RCC 7860 (cell line): ENCODE measurements at regions not wholly inside any gene's neighbourhood (a gene's known extent, or its start where the extent isn't known, plus 50 kb on each side); places are given as distances from the start of the nearest gene placed in this dataset.
"Not testable (repeated sequence)": the region's sequence is repeated elsewhere in the genome, so short reads cannot be mapped to it uniquely, and the experiment has no call there.

Source experiments
- DNase-seq: peaks from one replicate; pipeline ENCODE4 v3.0.0-alpha.2; 2015; ENCODE audit warnings: low spot score
- FAIRE-seq: peaks from 2 replicates; lab custom pipeline; 2012; peaks lifted over from hg19 to GRCh38; lab: Jason Lieb, UNC

- peak; percentile 21 for DNase-seq
- FAIRE-seq: no peak
Measured at GRCh38 chr18:41075212-41075611, 879.8 kb upstream of the PIK3C3 start.

GRCh38 chr18:41073372-41073954, 881.6 kb upstream of the PIK3C3 start:
- peak; percentile 38 for DNase-seq
- FAIRE-seq: no peak

GRCh38 chr18:41072946-41073345, 882.1 kb upstream of the PIK3C3 start:
- no peak for DNase-seq
- no peak for FAIRE-seq

- no peak for FAIRE-seq
Measured at GRCh38 chr18:41071826-41072225, 883.2 kb upstream of the PIK3C3 start.

GRCh38 chr18:41069167-41069566, 885.9 kb upstream of the PIK3C3 start:
- no peak for DNase-seq
- no peak for FAIRE-seq

More at GRCh38 chr18:41071826-41072225, 883.2 kb upstream of the PIK3C3 start:
- DNase-seq: no peak

- DNase-seq (no peak), FAIRE-seq (no peak)
Measured at GRCh38 chr18:41064916-41065315, 890.1 kb upstream of the PIK3C3 start.

- FAIRE-seq: no peak
Measured at GRCh38 chr18:41060967-41061366, 894.1 kb upstream of the PIK3C3 start.

GRCh38 chr18:41059126-41059415, 896.0 kb upstream of the PIK3C3 start:
- FAIRE-seq: no peak
- DNase-seq: no peak

More at GRCh38 chr18:41060967-41061366, 894.1 kb upstream of the PIK3C3 start:
- no peak for DNase-seq

- DNase-seq (no peak), FAIRE-seq (no peak)
Measured at GRCh38 chr18:41058351-41059125, 896.5 kb upstream of the PIK3C3 start.

GRCh38 chr18:41052625-41053024, 902.4 kb upstream of the PIK3C3 start:
- FAIRE-seq: no peak
- no peak for DNase-seq

GRCh38 chr18:41046250-41046649, 908.8 kb upstream of the PIK3C3 start:
- not testable (repeated sequence) for DNase-seq, FAIRE-seq

GRCh38 chr18:41043876-41044275, 911.2 kb upstream of the PIK3C3 start:
- no peak for FAIRE-seq
- no peak for DNase-seq

- FAIRE-seq: no peak
- no peak for DNase-seq
Measured at GRCh38 chr18:41042866-41043265, 912.2 kb upstream of the PIK3C3 start.

- DNase-seq: no peak
- no peak for FAIRE-seq
Measured at GRCh38 chr18:41038071-41038470, 917.0 kb upstream of the PIK3C3 start.

GRCh38 chr18:41036346-41036745, 918.7 kb upstream of the PIK3C3 start:
- FAIRE-seq (no peak), DNase-seq (no peak)

- DNase-seq: no peak
- FAIRE-seq: no peak
Measured at GRCh38 chr18:41034413-41034812, 920.6 kb upstream of the PIK3C3 start.

GRCh38 chr18:41025666-41026065, 929.4 kb upstream of the PIK3C3 start:
- no peak for DNase-seq
- no peak for FAIRE-seq

GRCh38 chr18:41024792-41025191, 930.2 kb upstream of the PIK3C3 start:
- DNase-seq: no peak
- no peak for FAIRE-seq

GRCh38 chr18:41022484-41022883, 932.5 kb upstream of the PIK3C3 start:
- no peak for DNase-seq
- FAIRE-seq: no peak

GRCh38 chr18:41021089-41021488, 933.9 kb upstream of the PIK3C3 start:
- no peak for FAIRE-seq
- no peak for DNase-seq

GRCh38 chr18:41012194-41012593, 942.8 kb upstream of the PIK3C3 start:
- DNase-seq: no peak
- FAIRE-seq: no peak

GRCh38 chr18:41009926-41010325, 945.1 kb upstream of the PIK3C3 start:
- FAIRE-seq (no peak), DNase-seq (no peak)

GRCh38 chr18:41004324-41004723, 950.7 kb upstream of the PIK3C3 start:
- DNase-seq: no peak

More at GRCh38 chr18:41004324-41004723, 950.7 kb upstream of the PIK3C3 start:
- FAIRE-seq: no peak
